OCI-LY1 (cell line): ENCODE measurements at regions not wholly inside any gene's neighbourhood (a gene's known extent, or its start where the extent isn't known, plus 50 kb on each side); places are given as distances from the start of the nearest gene placed in this dataset.

ENCODE experiments used
- H2AFZ ChIP-seq: fragments of 200-600 bp; sonication (generic), shearing (Covaris generic); 2 replicates; pipeline ENCODE4 v1.6.0; 2014; ENCODE audit warnings: antibody characterized with exemption, mild to moderate bottlenecking, low read length
- H3F3A ChIP-seq: fragments of 200-600 bp; sonication (generic), shearing (Covaris generic); 2 replicates; pipeline ENCODE4 v1.6.0; 2014; ENCODE audit warnings: mild to moderate bottlenecking, antibody characterized with exemption, low read length, moderate library complexity; ENCODE audit not compliant: insufficient read depth
- H3K27ac ChIP-seq: fragments of 200-600 bp; sonication (generic); 2 replicates; pipeline ENCODE4 v1.5.1; 2014; ENCODE audit warnings: low read length, mixed run types, mild to moderate bottlenecking, low read depth; ENCODE audit not compliant: poor library complexity, severe bottlenecking
- H3K27me3 ChIP-seq: fragments of 200-600 bp; sonication (generic); 2 replicates; pipeline ENCODE4 v1.6.0; 2014; ENCODE audit warnings: antibody characterized with exemption, mild to moderate bottlenecking, low read length, moderate library complexity; ENCODE audit not compliant: insufficient read depth
- H3K36me3 ChIP-seq: fragments of 200-600 bp; sonication (generic); 2 replicates; pipeline ENCODE4 v1.6.1; 2014; ENCODE audit warnings: mild to moderate bottlenecking, antibody characterized with exemption, low read length, moderate library complexity, mixed read lengths; ENCODE audit not compliant: insufficient read depth
- H3K4me1 ChIP-seq: fragments of 200-600 bp; sonication (generic); 2 replicates; pipeline ENCODE4 v1.5.1; 2014; ENCODE audit warnings: mild to moderate bottlenecking, low read length, moderate library complexity; ENCODE audit not compliant: insufficient read depth, severe bottlenecking
- H3K4me2 ChIP-seq: fragments of 200-600 bp; sonication (generic), shearing (Covaris generic); 2 replicates; pipeline ENCODE4 v1.6.1; 2014; ENCODE audit warnings: low read length
- H3K4me3 ChIP-seq: fragments of 200-600 bp; sonication (generic); 2 replicates; pipeline ENCODE4 v1.5.1; 2014; ENCODE audit warnings: low read length, low read depth, mild to moderate bottlenecking, mixed read lengths; ENCODE audit not compliant: poor library complexity, severe bottlenecking
- H3K79me2 ChIP-seq: fragments of 200-600 bp; shearing (Covaris generic); 2 replicates; pipeline ENCODE4 v1.6.1; 2016; ENCODE audit warnings: mixed run types, low read length, mixed read lengths; ENCODE audit not compliant: insufficient read depth
- H3K9ac ChIP-seq: fragments of 200-600 bp; sonication (generic), shearing (Covaris generic); 2 replicates; pipeline ENCODE4 v1.6.1; 2014; ENCODE audit warnings: mild to moderate bottlenecking, low read length, mixed read lengths
- H3K9me2 ChIP-seq: fragments of 200-600 bp; sonication (generic), shearing (Covaris generic); 2 replicates; pipeline ENCODE4 v1.6.1; 2014; ENCODE audit warnings: low read depth, mild to moderate bottlenecking, low read length, mixed read lengths
- H3K9me3 ChIP-seq: fragments of 200-600 bp; shearing (Covaris generic); 2 replicates; pipeline ENCODE4 v1.6.1; 2014; ENCODE audit warnings: low read length, mixed read lengths
- H4K20me1 ChIP-seq: fragments of 200-600 bp; sonication (generic), shearing (Covaris generic); 2 replicates; pipeline ENCODE4 v1.6.0; 2016; ENCODE audit warnings: mild to moderate bottlenecking, low read length; ENCODE audit not compliant: insufficient read depth
- EZH2 ChIP-seq: fragments of 200-600 bp; sonication (generic), shearing (Covaris generic); IDR thresholded peaks from 2 replicates; pipeline ENCODE4 v1.8.0; 2017; ENCODE audit warnings: borderline replicate concordance, mixed run types, mild to moderate bottlenecking, antibody characterized with exemption, low read length, moderate library complexity, mixed read lengths
- TF ChIP-seq, protein P1 (sequence below): fragments of 200-600 bp; sonication (generic), shearing (Covaris generic); IDR thresholded peaks from 2 replicates; pipeline ENCODE4 v1.5.1; 2017; ENCODE audit warnings: mild to moderate bottlenecking, antibody characterized with exemption, low read length, moderate library complexity, mixed read lengths

DNA sequence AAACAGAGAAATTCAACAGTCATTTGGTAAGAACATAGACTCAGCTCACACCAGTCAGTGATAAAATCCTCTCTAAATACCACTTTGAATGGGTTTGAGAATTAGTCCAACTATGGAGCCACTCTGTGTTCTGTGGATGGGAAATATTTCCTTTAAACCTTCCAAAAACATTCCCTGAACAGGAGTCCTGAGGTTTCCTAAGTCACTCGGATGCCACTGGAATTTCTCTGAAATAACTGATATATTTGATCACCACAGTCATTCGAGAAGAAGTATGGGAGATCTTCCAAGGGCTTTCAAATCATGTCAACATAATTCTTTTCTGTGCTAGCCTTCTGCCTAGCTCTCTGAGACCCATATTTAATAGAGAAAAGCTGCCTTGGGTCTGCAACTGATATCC lies 958.6 kb downstream of the STIM2 start:
- no peaks in the 10 kb centered on the region for H3K9me3 ChIP-seq
- no peaks in the 10 kb centered on the region for H3F3A ChIP-seq
- no peaks in the 10 kb centered on the region for H3K9me2 ChIP-seq
- no peaks in the 10 kb centered on the region for H3K27me3 ChIP-seq
- H2AFZ ChIP-seq = no peak overlapping the region
- no peak overlapping the region for H3K27ac ChIP-seq
- H3K4me3 ChIP-seq = no peak overlapping the region
- H4K20me1 ChIP-seq = no peaks in the 10 kb centered on the region
- TF ChIP-seq EZH2 = no peak
- TF ChIP-seq, protein P1, sequence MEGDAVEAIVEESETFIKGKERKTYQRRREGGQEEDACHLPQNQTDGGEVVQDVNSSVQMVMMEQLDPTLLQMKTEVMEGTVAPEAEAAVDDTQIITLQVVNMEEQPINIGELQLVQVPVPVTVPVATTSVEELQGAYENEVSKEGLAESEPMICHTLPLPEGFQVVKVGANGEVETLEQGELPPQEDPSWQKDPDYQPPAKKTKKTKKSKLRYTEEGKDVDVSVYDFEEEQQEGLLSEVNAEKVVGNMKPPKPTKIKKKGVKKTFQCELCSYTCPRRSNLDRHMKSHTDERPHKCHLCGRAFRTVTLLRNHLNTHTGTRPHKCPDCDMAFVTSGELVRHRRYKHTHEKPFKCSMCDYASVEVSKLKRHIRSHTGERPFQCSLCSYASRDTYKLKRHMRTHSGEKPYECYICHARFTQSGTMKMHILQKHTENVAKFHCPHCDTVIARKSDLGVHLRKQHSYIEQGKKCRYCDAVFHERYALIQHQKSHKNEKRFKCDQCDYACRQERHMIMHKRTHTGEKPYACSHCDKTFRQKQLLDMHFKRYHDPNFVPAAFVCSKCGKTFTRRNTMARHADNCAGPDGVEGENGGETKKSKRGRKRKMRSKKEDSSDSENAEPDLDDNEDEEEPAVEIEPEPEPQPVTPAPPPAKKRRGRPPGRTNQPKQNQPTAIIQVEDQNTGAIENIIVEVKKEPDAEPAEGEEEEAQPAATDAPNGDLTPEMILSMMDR = no peak
- H3K79me2 ChIP-seq = no peaks in the 10 kb centered on the region
- H3K36me3 ChIP-seq = no peaks in the 10 kb centered on the region
- no peak overlapping the region for H3K4me2 ChIP-seq
- no peak overlapping the region for H3K9ac ChIP-seq
- no peaks in the 10 kb centered on the region for H3K4me1 ChIP-seq

DNA sequence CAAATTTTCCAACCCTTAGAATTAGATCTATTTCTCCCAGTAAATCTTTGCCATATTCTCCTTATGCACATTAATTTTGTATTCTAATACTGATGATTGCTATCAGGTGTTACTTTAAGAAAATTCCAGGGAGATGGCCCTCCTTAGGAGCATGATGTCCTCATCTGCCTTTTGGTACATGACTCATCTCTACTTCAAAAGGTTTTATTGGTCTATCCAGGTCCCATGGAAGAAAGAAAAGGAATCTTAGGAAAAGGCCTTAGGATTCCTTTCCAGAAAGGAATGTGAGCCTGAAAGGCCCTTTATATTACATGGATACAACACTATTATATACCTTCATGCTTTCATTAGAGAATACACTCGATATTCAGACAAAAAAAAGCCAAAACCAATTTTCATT lies 968.2 kb downstream of the STIM2 start:
- Histone ChIP-seq H3K4me1 (no peaks in the 10 kb centered on the region), H3K27ac (no peak overlapping the region), H4K20me1 (no peaks in the 10 kb centered on the region), H3K9ac (no peak overlapping the region), H3K79me2 (no peaks in the 10 kb centered on the region), H2AFZ (no peak overlapping the region), H3F3A (no peaks in the 10 kb centered on the region), H3K4me3 (no peak overlapping the region), H3K9me2 (no peaks in the 10 kb centered on the region), H3K4me2 (no peak overlapping the region), H3K27me3 (no peaks in the 10 kb centered on the region), H3K9me3 (no peaks in the 10 kb centered on the region), H3K36me3 (no peaks in the 10 kb centered on the region)
- TF ChIP-seq EZH2 = no peak
- TF ChIP-seq, protein P1 = no peak

DNA sequence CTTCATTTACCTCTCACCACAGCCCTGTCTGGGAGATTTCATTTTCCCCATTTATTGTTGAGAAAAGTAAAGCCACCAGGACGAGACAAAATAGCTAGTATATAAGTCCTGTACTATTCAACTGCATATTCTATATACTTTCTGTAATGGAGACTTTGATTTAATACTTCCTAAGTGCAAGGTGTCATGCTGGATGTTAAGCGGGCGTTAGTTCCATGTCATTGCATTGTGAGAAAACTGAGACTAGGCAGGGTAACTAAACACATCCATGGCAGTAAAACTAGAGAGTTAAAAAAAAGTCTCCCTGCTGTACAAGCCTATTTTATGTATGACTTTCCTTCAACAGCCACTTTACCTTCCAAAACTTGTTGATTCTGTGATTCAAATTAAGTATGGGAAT lies 969.6 kb downstream of the STIM2 start:
- Histone ChIP-seq H3K79me2 (no peaks in the 10 kb centered on the region), H4K20me1 (no peaks in the 10 kb centered on the region), H3K9ac (no peak overlapping the region), H3K4me2 (no peak overlapping the region), H3F3A (no peaks in the 10 kb centered on the region), H3K9me2 (no peaks in the 10 kb centered on the region), H2AFZ (no peak overlapping the region), H3K36me3 (no peaks in the 10 kb centered on the region), H3K27ac (no peak overlapping the region), H3K9me3 (no peaks in the 10 kb centered on the region), H3K4me3 (no peak overlapping the region), H3K27me3 (no peaks in the 10 kb centered on the region), H3K4me1 (no peaks in the 10 kb centered on the region)
- no peak for TF ChIP-seq EZH2
- TF ChIP-seq, protein P1 = no peak
